ENCODE measurements at regions not wholly inside any gene's neighbourhood (a gene's known extent, or its start where the extent isn't known, plus 50 kb on each side); places are given as distances from the start of the nearest gene placed in this dataset.

GRCh38 chr5:9707732-9708462, 77.7 kb upstream of the TAS2R1 start:
- CTCF ChIA-PET = interaction anchor here (0.6 to 0.7 kb wide), 3 partner anchors 159 to 924 kb away, joined by 3 read pairs; no protein-coding TSS in a partner anchor
- POLR2A ChIA-PET (ENCODE audit: low non-redundant PET) = no interaction called here

GRCh38 chr5:9699681-9700080, 69.5 kb upstream of the TAS2R1 start:
- TF ChIP-seq CTCF (conservative IDR thresholded peaks at IDR 0.05; ENCODE audit: low read depth) = no peak
- ChIA-PET POLR2A (ENCODE audit: low non-redundant PET) (no interaction called here), CTCF (interaction anchor here (0.6 kb wide), 1 partner anchor 200 kb away, joined by 3 read pairs; no protein-coding TSS in a partner anchor)
- no peak for DNase-seq (ENCODE audit: low spot score)
- H3K27ac ChIP-seq = no peak overlapping the region

More at GRCh38 chr5:9707732-9708462, 77.7 kb upstream of the TAS2R1 start:
- no peak overlapping the region for H3K27ac ChIP-seq
- DNase-seq (ENCODE audit: low spot score) = no peak
- no peak for TF ChIP-seq CTCF (conservative IDR thresholded peaks at IDR 0.05; ENCODE audit: low read depth)

- POLR2A ChIA-PET (ENCODE audit: low non-redundant PET) = no interaction called here
- TF ChIP-seq CTCF (conservative IDR thresholded peaks at IDR 0.05; ENCODE audit: low read depth) = no peak
- no peak for DNase-seq (ENCODE audit: low spot score)
- no peak overlapping the region for H3K27ac ChIP-seq
- CTCF ChIA-PET = interaction anchor here (1.2 kb wide), 1 partner anchor 41 kb away, joined by 3 read pairs; no protein-coding TSS in a partner anchor
Measured at GRCh38 chr5:9698841-9699240, 68.7 kb upstream of the TAS2R1 start.

GRCh38 chr5:9698125-9698826, 68.1 kb upstream of the TAS2R1 start:
- H3K27ac ChIP-seq = no peak overlapping the region
- ChIA-PET CTCF (interaction anchor here (1.2 kb wide), 1 partner anchor 41 kb away, joined by 3 read pairs; no protein-coding TSS in a partner anchor), POLR2A (ENCODE audit: low non-redundant PET) (no interaction called here)
- no peak for TF ChIP-seq CTCF (conservative IDR thresholded peaks at IDR 0.05; ENCODE audit: low read depth)
- DNase-seq (ENCODE audit: low spot score) = no peak

- no peak overlapping the region for H3K27ac ChIP-seq
- DNase-seq (ENCODE audit: low spot score) = no peak
- TF ChIP-seq CTCF (conservative IDR thresholded peaks at IDR 0.05; ENCODE audit: low read depth) = no peak
- POLR2A ChIA-PET (ENCODE audit: low non-redundant PET) = no interaction called here
- CTCF ChIA-PET = no interaction called here
Measured at GRCh38 chr5:9692576-9692975, 62.4 kb upstream of the TAS2R1 start.

GRCh38 chr5:9691261-9691660, 61.1 kb upstream of the TAS2R1 start:
- H3K27ac ChIP-seq = no peak overlapping the region
- POLR2A ChIA-PET (ENCODE audit: low non-redundant PET) = no interaction called here
- CTCF ChIA-PET = interaction anchor here (0.6 kb wide), 1 partner anchor 298 kb away, joined by 4 read pairs; no protein-coding TSS in a partner anchor
- TF ChIP-seq CTCF (conservative IDR thresholded peaks at IDR 0.05; ENCODE audit: low read depth) = no peak
- DNase-seq (ENCODE audit: low spot score) = no peak

Measured in RWPE1 (cell line).